Heart right ventricle (tissue), 16 donors: ENCODE measurements at regions not wholly inside any gene's neighbourhood (a gene's known extent, or its start where the extent isn't known, plus 50 kb on each side); places are given as distances from the start of the nearest gene placed in this dataset.

ENCODE experiments used
- ATAC-seq, 8 donors: fragments of 200-7000 bp; cut with Tn5 transposase; one replicate each; pipeline ENCODE4 v1.9.1; 2020; ENCODE audit warnings: mild to moderate bottlenecking in 8 of 8, moderate library complexity in 8 of 8, moderate number of reproducible peaks in 1 of 8
- DNase-seq, 2 donors: peaks; one replicate each; pipeline ENCODE4 v3.0.0-alpha.2; 2020
- H3K27ac ChIP-seq, 10 donors: fragments of 200-600 bp; sonication (generic) in 2 of 10; one replicate each; pipeline versions ENCODE4 v1.5.0 to v1.8.0; 2020 to 2022; ENCODE audit warnings: mild to moderate bottlenecking in 3 of 10
- H3K27me3 ChIP-seq, 7 donors: fragments of 200-600 bp; one replicate each; pipeline ENCODE4 v1.8.0; 2021 to 2022; ENCODE audit warnings: mild to moderate bottlenecking in 2 of 7
- H3K36me3 ChIP-seq, 9 donors: fragments of 200-600 bp; sonication (generic) in 1 of 9; one replicate each; pipeline versions ENCODE4 v1.5.0 to v1.8.0; 2020 to 2022; ENCODE audit warnings: mild to moderate bottlenecking in 2 of 9
- H3K4me1 ChIP-seq, 9 donors: fragments of 200-600 bp; sonication (generic) in 1 of 9; one replicate each; pipeline versions ENCODE4 v1.5.0 to v1.8.0; 2020 to 2022; ENCODE audit warnings: mild to moderate bottlenecking in 4 of 9
- H3K4me3 ChIP-seq, 10 donors: fragments of 200-600 bp; sonication (generic) in 2 of 10; one replicate each; pipeline versions ENCODE4 v1.5.0 to v1.8.0; 2020 to 2022; ENCODE audit warnings: mild to moderate bottlenecking in 7 of 10, moderate library complexity in 2 of 10
- H3K9me3 ChIP-seq, 11 donors: fragments of 200-600 bp in 10 of 11; sonication (generic) in 2 of 11; one replicate each; pipeline versions ENCODE4 v1.5.0 to v1.8.0; 2013 to 2022; ENCODE audit warnings: mild to moderate bottlenecking in 2 of 11, control low read depth in 1 of 11, moderate library complexity in 1 of 11
- CTCF ChIP-seq, 9 donors: fragments of 200-600 bp; sonication (generic) in 2 of 9; IDR thresholded peaks; one replicate each; pipeline versions ENCODE4 v1.5.0 to v1.8.0; 2021 to 2022; ENCODE audit warnings: antibody characterized with exemption in 9 of 9, mild to moderate bottlenecking in 5 of 9, moderate library complexity in 1 of 9
- WGBS, 2 donors: extraction: QIAGEN DNeasy Blood & Tissue Kit; methylation state at CpG; one replicate each; pipeline ENCODE4 v1.1.7; 2013; ENCODE audit warnings: inconsistent platforms in 1 of 2; 5-methylcytosine and 5-hydroxymethylcytosine counted together
- intact Hi-C, 10 donors: fragments of 100-400 bp; cut with DNase I; formaldehyde crosslinking; loops; one replicate each; pipeline versions ENCODE4 v1.11.1 to v1.14.2; 2022
- donor health status: Arrhythmogenic right ventricular cardiomyopathy.
- donor health status: ischemic (EF 13 %, LVEDD 7.1; RV severe dilation, severe dysfunction).
- donor health status: healthy with polysubstance abuse.
- donor health status: DM: no; HTN: yes; CAD: no.
- donor health status: DM: no; HTN: no; CAD: no.
- donor health status: ischemic (EF 25% LVEDD 6.9; RV normal size, moderate dysfunction).
- donor health status: ischemic (EF 25% LVEDD 5.7; RV mildly dilated, moderate dysfunction).
- donor health status: healthy.
- donor health status: DM: yes; HTN: yes; CAD: no.
- donor health status: Ischemic cardiomyopathy.
- donor health status: ischemic (EF 35%, LVEDD 5.7; RV mildly dilated, moderate dysfunction).
- donor health status: nonischemic (EF 11% LVEDD 7.7; RV severe dilation, severe dysfunction).
- donor health status: DM: yes; HTN: yes; CAD: no.
- donor health status: PGD.
- donor health status: ischemic (EF 29% LVEDD 5.4; RV normal size, mild dysfunction).
- donor health status: nonischemic (EF 23%, LVEDD 6.1; RV moderate dilation, normal function).

- TF ChIP-seq CTCF (IDR thresholded peaks at IDR 0.05): no peak
- intact Hi-C loops: no loop called here
Observed at GRCh38 chr2:164127971-164128527, 392.2 kb upstream of the FIGN start.

DNA sequence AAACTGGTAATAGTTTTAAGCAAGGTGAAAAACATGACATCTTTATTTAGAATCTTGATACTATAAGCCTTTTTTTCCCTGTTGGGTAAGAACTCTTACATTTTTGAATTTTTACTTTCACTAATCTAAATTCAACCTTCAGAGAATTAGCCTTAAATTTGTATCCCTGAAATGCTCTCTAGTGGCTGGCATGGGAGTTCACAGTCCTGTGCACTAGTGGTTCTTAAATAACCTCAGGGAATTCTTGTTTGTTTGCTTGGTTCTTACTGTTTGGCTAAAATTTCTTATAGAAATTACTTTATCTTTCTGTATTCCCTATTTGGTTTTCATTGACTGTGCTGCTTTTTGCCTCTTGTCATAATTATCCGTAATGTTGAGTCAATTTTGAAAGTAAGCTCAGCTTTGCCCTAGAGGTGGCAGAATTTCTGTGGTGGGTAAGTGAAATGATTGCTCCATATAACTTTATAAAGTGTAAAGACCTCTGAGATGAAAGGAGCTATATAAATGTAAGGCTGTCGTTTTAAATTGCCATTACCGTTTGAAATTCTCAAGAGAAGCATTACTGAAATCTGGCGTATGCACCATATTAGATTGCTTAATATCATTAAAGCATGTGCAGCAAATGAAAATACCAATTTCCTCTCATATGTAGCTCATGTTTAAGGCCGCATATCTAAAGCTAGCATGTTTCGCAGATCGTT lies 391.3 kb upstream of the FIGN start:
- H3K27me3 ChIP-seq: no peaks in the 10 kb centered on the region
- peak in 7 of 9 donors; percentile 22 to 51 (median 34) for TF ChIP-seq CTCF (IDR thresholded peaks at IDR 0.05)
- WGBS, 2 donors: 75 to 87% methylated on average over 7 of the region's 7 CpGs
- no peak overlapping the region for H3K27ac ChIP-seq
- no peaks in the 10 kb centered on the region for H3K4me1 ChIP-seq
- H3K9me3 ChIP-seq: no peaks in the 10 kb centered on the region
- ATAC-seq (no peak), DNase-seq (no peak)
- intact Hi-C loops: no loop called here
- H3K36me3 ChIP-seq: no peaks in the 10 kb centered on the region
- no peak overlapping the region for H3K4me3 ChIP-seq

More at GRCh38 chr2:164127971-164128527, 392.2 kb upstream of the FIGN start:
- ATAC-seq (no peak), DNase-seq (no peak)
- Histone ChIP-seq H3K36me3 (no peaks in the 10 kb centered on the region), H3K4me1 (no peaks in the 10 kb centered on the region), H3K4me3 (no peak overlapping the region), H3K27ac (no peak overlapping the region), H3K9me3 (no peaks in the 10 kb centered on the region), H3K27me3 (no peaks in the 10 kb centered on the region)
- WGBS, 2 donors: 87 to 90% methylated on average over 9 of the region's 9 CpGs

DNA sequence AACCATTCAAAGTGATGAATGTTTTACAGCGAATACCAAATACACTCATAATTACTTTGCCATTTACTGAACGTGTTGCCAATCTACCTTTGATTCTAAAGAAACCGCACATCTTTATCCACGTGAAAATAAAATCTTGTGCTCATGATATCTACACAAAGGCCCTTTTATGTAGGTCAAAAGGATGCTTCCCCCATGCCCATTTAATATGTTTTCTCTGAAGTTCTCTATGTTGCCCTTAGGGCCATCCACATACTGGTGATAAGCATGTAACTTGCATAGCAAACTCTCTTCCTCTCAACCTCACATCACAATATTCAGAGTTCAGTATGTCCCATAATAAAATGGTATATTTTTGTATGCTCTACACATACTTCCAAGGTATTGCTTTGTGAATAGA lies 380.0 kb upstream of the FIGN start:
- 87 to 88% methylated on average over 4 of the region's 4 CpGs for WGBS, 2 donors
- H3K27me3 ChIP-seq: no peaks in the 10 kb centered on the region
- no peak for TF ChIP-seq CTCF (IDR thresholded peaks at IDR 0.05)

DNA sequence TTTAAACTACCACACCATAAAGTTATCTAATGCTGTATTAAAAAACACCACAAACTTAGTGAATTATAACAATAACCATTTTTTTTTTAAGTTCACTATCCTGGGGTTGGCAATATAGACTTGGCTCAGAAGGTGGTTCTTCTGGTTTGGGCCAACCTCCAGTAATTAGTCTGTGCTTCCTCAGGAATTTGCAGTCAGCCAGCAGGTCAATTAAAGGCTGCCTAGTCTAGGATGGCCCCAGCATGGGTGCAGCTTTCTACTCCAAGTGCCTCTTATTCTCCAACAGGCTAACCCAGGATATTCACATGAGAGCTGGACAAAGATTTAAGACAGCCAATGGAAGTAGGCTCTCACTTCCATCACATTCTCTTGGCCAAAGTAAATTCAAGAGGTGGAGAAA lies 379.1 kb upstream of the FIGN start:
- ATAC-seq (no peak), DNase-seq (no peak)
- TF ChIP-seq CTCF (IDR thresholded peaks at IDR 0.05): no peak
- no peaks in the 10 kb centered on the region for H3K4me1 ChIP-seq
- no peak overlapping the region for H3K27ac ChIP-seq
- H3K27me3 ChIP-seq: no peaks in the 10 kb centered on the region
- H3K36me3 ChIP-seq: no peaks in the 10 kb centered on the region
- no peak overlapping the region for H3K4me3 ChIP-seq
- no peaks in the 10 kb centered on the region for H3K9me3 ChIP-seq
- intact Hi-C loops: no loop called here

More for the DNA sequence above, 380.0 kb upstream of the FIGN start:
- Histone ChIP-seq H3K4me1 (no peaks in the 10 kb centered on the region), H3K27ac (no peak overlapping the region), H3K36me3 (no peaks in the 10 kb centered on the region), H3K4me3 (no peak overlapping the region), H3K9me3 (no peaks in the 10 kb centered on the region)
- intact Hi-C loops: no loop called here
- DNase-seq (no peak), ATAC-seq (no peak)
